ENCODE measurements at regions not wholly inside any gene's neighbourhood (a gene's known extent, or its start where the extent isn't known, plus 50 kb on each side); places are given as distances from the start of the nearest gene placed in this dataset.

- H2AFZ ChIP-seq (ENCODE audit: control insufficient read depth, low read depth, low read length), result no peak overlapping the region
- no peak overlapping the region for H3K9ac ChIP-seq (ENCODE audit: control insufficient read depth, insufficient read depth, low read length)
- no peak overlapping the region for H3K4me3 ChIP-seq
- H3K4me2 ChIP-seq (ENCODE audit: control insufficient read depth, insufficient read depth), result no peak overlapping the region
- no peak for ATAC-seq
- no peaks in the 10 kb centered on the region for H4K20me1 ChIP-seq (ENCODE audit: control insufficient read depth, insufficient read depth)
- no peaks in the 10 kb centered on the region for H3K36me3 ChIP-seq (ENCODE audit: control insufficient read depth in 2 of 2, insufficient read depth in 2 of 2, low read length in 1 of 2)
- no peaks in the 10 kb centered on the region for H3K79me2 ChIP-seq (ENCODE audit: control insufficient read depth, insufficient read depth, low read length)
- RAD21 ChIA-PET (ENCODE audit: unreplicated experiment), result no interaction called here
- intact Hi-C loops (cut with micrococcal nuclease; ENCODE audit: unreplicated experiment), result no loop called here
- no peak for DNase-seq (ENCODE audit: low read depth, low spot score)
- POLR2A ChIA-PET, result no interaction called here
- WGBS (ENCODE audit: insufficient coverage, insufficient replicate concordance, low lambda C conversion rate, missing lambda C conversion rate), result 0% methylated on average over 2 of the region's 2 CpGs
- SMC1A ChIA-PET (ENCODE audit: uncharacterized antibody, unreplicated experiment), result interaction anchor here (1.3 kb wide), 1 partner anchor 55 kb away, joined by 3 read pairs; no protein-coding TSS in a partner anchor
- no peak overlapping the region for H3K27ac ChIP-seq (ENCODE audit: control insufficient read depth, insufficient read depth)
- FAIRE-seq, result no peak
- no peaks in the 10 kb centered on the region for H3K9me3 ChIP-seq (replicated peaks; ENCODE audit: control insufficient read depth, insufficient read depth, low read length)
- TF ChIP-seq BCL11A (IDR thresholded peaks at IDR 0.05; ENCODE audit: low read depth, low read length) (no peak), E4F1 (IDR thresholded peaks at IDR 0.05; ENCODE audit: borderline replicate concordance, partially characterized antibody) (no peak), YBX1 (IDR thresholded peaks at IDR 0.05) (no peak), SREBF1 (IDR thresholded peaks at IDR 0.05; ENCODE audit: low read length) (no peak), JUNB (IDR thresholded peaks at IDR 0.05) (no peak), RB1 (IDR thresholded peaks at IDR 0.05; ENCODE audit: borderline replicate concordance) (no peak)
- in situ Hi-C loops (cut with MboI), result no loop called here
- no TSS peak for BruUV-seq (replicated peaks)
- H3K27me3 ChIP-seq (replicated peaks in 1 of 2; ENCODE audit: control insufficient read depth in 2 of 2, insufficient read depth in 2 of 2, low read length in 1 of 2), result no peaks in the 10 kb centered on the region
- CTCF ChIA-PET, result no interaction called here
- H3K4me1 ChIP-seq (ENCODE audit: control insufficient read depth, insufficient read depth, low read length), result no peaks in the 10 kb centered on the region
These were observed 725.5 kb downstream of the DNAJB9 start for GRCh38 chr7:109295158-109295557.

- in situ Hi-C loops (cut with MboI), result no loop called here
- ChIA-PET SMC1A (ENCODE audit: uncharacterized antibody, unreplicated experiment) (no interaction called here), POLR2A (no interaction called here), CTCF (no interaction called here), RAD21 (ENCODE audit: unreplicated experiment) (no interaction called here)
- H2AFZ ChIP-seq (ENCODE audit: control insufficient read depth, low read depth, low read length), result no peak overlapping the region
- no peaks in the 10 kb centered on the region for H3K79me2 ChIP-seq (ENCODE audit: control insufficient read depth, insufficient read depth, low read length)
- H3K9me3 ChIP-seq (replicated peaks; ENCODE audit: control insufficient read depth, insufficient read depth, low read length), result no peaks in the 10 kb centered on the region
- no peak overlapping the region for H3K4me2 ChIP-seq (ENCODE audit: control insufficient read depth, insufficient read depth)
- BruUV-seq (replicated peaks), result no TSS peak
- ATAC-seq (no peak), DNase-seq (ENCODE audit: low read depth, low spot score) (no peak), FAIRE-seq (no peak)
- no peak overlapping the region for H3K4me3 ChIP-seq
- intact Hi-C loops (cut with micrococcal nuclease; ENCODE audit: unreplicated experiment), result no loop called here
- H3K9ac ChIP-seq (ENCODE audit: control insufficient read depth, insufficient read depth, low read length), result no peak overlapping the region
- no peak overlapping the region for H3K27ac ChIP-seq (ENCODE audit: control insufficient read depth, insufficient read depth)
- WGBS (ENCODE audit: insufficient coverage, insufficient replicate concordance, low lambda C conversion rate, missing lambda C conversion rate), result 0% methylated on average over 1 of the region's 1 CpG
- H3K4me1 ChIP-seq (ENCODE audit: control insufficient read depth, insufficient read depth, low read length), result no peaks in the 10 kb centered on the region
- no peaks in the 10 kb centered on the region for H3K27me3 ChIP-seq (replicated peaks in 1 of 2; ENCODE audit: control insufficient read depth in 2 of 2, insufficient read depth in 2 of 2, low read length in 1 of 2)
- H3K36me3 ChIP-seq (ENCODE audit: control insufficient read depth in 2 of 2, insufficient read depth in 2 of 2, low read length in 1 of 2), result no peaks in the 10 kb centered on the region
- H4K20me1 ChIP-seq (ENCODE audit: control insufficient read depth, insufficient read depth), result no peaks in the 10 kb centered on the region
- TF ChIP-seq ZSCAN29 (IDR thresholded peaks at IDR 0.05) (no peak), RCOR1 (conservative IDR thresholded peaks at IDR 0.05; ENCODE audit: low read depth, low read length) (no peak), BHLHE40 (IDR thresholded peaks at IDR 0.05; ENCODE audit: borderline replicate concordance in 1 of 2, low read depth in 2 of 2, low read length in 1 of 2) (no peak), BACH1 (IDR thresholded peaks at IDR 0.05; ENCODE audit: borderline replicate concordance) (no peak), E4F1 (IDR thresholded peaks at IDR 0.05; ENCODE audit: borderline replicate concordance, partially characterized antibody) (no peak), ZNF24 (IDR thresholded peaks at IDR 0.05) (no peak), SKIL (IDR thresholded peaks at IDR 0.05; ENCODE audit: low read depth, poor library complexity, severe bottlenecking) (no peak)
These were observed 739.1 kb downstream of the DNAJB9 start for GRCh38 chr7:109308816-109309215.
